ENCODE measurements at regions not wholly inside any gene's neighbourhood (a gene's known extent, or its start where the extent isn't known, plus 50 kb on each side); places are given as distances from the start of the nearest gene placed in this dataset.

DNA sequence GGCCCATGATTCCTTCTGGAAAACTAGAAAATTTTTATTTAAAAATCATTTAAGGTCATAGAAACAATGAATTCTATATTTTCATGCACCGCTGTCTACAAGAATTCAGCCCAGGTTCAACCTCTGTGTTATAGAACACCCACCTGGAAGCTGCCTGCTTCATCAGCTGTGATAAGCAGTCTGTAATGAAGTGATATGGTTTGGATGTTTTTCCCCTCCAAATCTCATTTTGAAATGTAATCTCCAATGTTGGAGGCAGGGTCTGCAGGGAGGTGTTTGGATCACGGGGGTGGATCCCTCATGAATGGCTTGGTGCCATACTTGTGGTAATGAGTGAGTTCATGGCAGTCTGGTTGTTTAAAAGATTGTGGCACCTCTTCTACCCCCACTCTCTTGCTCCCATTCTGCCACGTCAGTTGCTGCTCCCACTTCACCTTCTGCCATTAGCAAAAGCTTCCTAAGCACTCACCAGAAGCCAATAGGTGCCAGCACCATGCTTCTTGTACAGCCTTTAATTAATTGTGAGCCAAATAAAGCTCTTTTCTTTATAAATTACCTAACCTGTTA lies 55.6 kb downstream of the MRPL32 start:
- Mint-ChIP-seq H3K27ac (no peak overlapping the region), H3K4me1 (no peaks in the 10 kb centered on the region), H3K27me3 (ENCODE audit: low read depth) (peaks cover 12% of the 10 kb centered on the region), H3K9me3 (peaks cover 17% of the 10 kb centered on the region), H3K4me3 (no peak overlapping the region), H3K36me3 (ENCODE audit: low read depth) (peaks cover 4% of the 10 kb centered on the region)
- TF ChIP-seq, protein P1, sequence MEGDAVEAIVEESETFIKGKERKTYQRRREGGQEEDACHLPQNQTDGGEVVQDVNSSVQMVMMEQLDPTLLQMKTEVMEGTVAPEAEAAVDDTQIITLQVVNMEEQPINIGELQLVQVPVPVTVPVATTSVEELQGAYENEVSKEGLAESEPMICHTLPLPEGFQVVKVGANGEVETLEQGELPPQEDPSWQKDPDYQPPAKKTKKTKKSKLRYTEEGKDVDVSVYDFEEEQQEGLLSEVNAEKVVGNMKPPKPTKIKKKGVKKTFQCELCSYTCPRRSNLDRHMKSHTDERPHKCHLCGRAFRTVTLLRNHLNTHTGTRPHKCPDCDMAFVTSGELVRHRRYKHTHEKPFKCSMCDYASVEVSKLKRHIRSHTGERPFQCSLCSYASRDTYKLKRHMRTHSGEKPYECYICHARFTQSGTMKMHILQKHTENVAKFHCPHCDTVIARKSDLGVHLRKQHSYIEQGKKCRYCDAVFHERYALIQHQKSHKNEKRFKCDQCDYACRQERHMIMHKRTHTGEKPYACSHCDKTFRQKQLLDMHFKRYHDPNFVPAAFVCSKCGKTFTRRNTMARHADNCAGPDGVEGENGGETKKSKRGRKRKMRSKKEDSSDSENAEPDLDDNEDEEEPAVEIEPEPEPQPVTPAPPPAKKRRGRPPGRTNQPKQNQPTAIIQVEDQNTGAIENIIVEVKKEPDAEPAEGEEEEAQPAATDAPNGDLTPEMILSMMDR (IDR thresholded peaks at IDR 0.05; ENCODE audit: unreplicated experiment in 3 of 3): no peak

DNA sequence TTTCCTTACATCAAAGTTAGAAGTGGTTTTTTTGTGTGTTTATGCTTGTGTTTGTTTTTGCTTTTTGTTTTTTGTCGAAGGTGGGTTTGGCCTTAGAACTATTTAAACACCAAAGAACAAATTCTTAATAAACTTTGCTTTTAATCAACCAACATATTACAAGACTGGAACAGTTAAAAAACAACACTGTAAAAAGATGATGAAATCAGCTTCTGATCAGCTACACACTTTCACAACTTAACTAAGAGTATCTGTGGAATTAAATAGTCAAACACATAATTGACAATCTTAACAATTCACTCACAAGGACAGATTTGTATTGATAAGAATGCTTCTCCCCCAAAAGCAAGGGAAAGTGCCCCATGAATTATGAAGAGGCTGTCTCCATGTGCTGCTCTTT lies 58.8 kb downstream of the MRPL32 start:
- Mint-ChIP-seq H3K36me3 (ENCODE audit: low read depth) (no peaks in the 10 kb centered on the region), H3K4me3 (no peak overlapping the region), H3K4me1 (no peaks in the 10 kb centered on the region), H3K27me3 (ENCODE audit: low read depth) (peaks cover 12% of the 10 kb centered on the region), H3K27ac (no peak overlapping the region), H3K9me3 (peaks cover 6% of the 10 kb centered on the region)
- TF ChIP-seq, protein P1 (IDR thresholded peaks at IDR 0.05; ENCODE audit: unreplicated experiment in 3 of 3): no peak

DNA sequence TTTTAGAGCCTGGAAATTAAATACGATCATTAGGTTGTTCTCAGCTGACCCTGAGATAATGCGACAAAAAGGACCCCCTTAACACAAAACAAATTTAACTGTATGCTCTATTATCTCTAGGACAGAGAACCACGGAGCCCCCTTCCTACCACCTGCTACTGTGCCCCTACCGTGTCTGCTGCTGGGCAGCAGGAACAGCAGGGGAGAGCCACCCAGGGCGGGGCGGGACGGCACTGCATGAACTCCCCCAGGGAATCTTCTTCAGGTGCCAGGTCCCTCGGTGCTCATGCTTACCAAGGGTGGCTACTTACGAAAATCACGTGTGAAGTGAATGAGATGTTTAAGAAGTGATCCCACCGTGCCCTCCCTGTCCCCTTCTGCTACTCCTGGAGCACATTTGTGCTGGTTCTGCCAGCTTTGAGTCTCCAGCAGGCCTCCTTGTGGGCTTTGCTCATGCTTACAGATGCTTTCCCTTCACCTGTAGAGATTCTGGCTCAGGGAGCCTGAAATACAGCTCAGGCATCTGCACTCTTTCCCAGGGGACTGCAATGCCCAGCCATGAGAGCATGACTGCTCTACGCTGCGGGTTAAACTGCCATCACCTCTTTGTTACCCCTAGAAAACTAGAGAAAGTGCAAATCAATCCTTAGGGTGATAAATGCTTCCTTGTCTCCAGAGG lies 59.9 kb downstream of the MRPL32 start:
- no peak overlapping the region for H3K27ac Mint-ChIP-seq
- H3K4me3 Mint-ChIP-seq: no peak overlapping the region
- no peaks in the 10 kb centered on the region for H3K36me3 Mint-ChIP-seq (ENCODE audit: low read depth)
- TF ChIP-seq, protein P1 (IDR thresholded peaks at IDR 0.05; ENCODE audit: unreplicated experiment in 3 of 3): no peak
- H3K27me3 Mint-ChIP-seq (ENCODE audit: low read depth): peaks cover 12% of the 10 kb centered on the region
- H3K4me1 Mint-ChIP-seq: no peaks in the 10 kb centered on the region
- H3K9me3 Mint-ChIP-seq: no peaks in the 10 kb centered on the region

DNA sequence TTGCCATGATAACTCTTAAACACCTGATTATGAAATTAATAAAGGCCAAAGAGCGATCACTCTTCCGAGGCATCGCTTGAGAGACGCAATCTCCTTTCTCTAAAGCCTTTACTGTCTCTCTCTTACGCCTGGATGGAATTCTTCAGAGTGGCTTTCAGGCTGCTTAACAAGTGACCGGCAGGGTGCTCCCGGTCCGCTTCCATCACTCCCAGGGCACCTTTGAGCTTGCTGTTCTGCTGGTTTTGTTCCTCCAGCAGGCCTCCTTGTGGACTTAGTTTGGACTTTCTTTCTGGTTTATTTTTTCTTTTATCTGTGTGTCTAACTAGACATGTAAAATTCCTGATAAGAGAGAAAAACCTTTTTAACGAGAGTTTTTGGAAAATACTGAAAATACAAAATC lies 60.9 kb downstream of the MRPL32 start:
- Mint-ChIP-seq H3K27me3 (ENCODE audit: low read depth) (peaks cover 12% of the 10 kb centered on the region), H3K4me1 (no peaks in the 10 kb centered on the region), H3K4me3 (no peak overlapping the region), H3K36me3 (ENCODE audit: low read depth) (no peaks in the 10 kb centered on the region), H3K27ac (no peak overlapping the region), H3K9me3 (no peaks in the 10 kb centered on the region)
- TF ChIP-seq, protein P1 (IDR thresholded peaks at IDR 0.05; ENCODE audit: unreplicated experiment in 3 of 3): peak in 1 of 3 experiments; percentile 13

DNA sequence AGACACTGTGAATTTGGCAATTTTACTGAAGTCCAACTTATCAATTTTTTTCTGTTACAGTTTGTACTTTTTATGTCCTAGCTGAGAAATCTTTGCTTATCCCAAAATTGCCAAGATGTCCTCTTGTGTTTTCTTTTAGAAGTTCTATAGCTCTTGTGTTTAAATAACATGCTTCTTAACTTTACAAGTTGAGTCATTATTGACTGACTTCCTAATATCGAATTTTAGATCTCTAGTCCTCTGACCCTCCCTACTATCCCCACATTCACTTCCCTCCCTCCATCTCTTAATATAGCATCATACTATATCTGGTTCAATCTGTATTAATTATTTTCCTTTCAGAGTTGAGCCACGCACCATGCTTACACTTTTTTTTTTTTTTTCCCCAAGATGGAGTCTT lies 61.9 kb downstream of the MRPL32 start:
- H3K27ac Mint-ChIP-seq: no peak overlapping the region
- peaks cover 12% of the 10 kb centered on the region for H3K27me3 Mint-ChIP-seq (ENCODE audit: low read depth)
- no peaks in the 10 kb centered on the region for H3K9me3 Mint-ChIP-seq
- H3K4me3 Mint-ChIP-seq: no peak overlapping the region
- TF ChIP-seq, protein P1 (IDR thresholded peaks at IDR 0.05; ENCODE audit: unreplicated experiment in 3 of 3): no peak
- no peaks in the 10 kb centered on the region for H3K4me1 Mint-ChIP-seq
- no peaks in the 10 kb centered on the region for H3K36me3 Mint-ChIP-seq (ENCODE audit: low read depth)

DNA sequence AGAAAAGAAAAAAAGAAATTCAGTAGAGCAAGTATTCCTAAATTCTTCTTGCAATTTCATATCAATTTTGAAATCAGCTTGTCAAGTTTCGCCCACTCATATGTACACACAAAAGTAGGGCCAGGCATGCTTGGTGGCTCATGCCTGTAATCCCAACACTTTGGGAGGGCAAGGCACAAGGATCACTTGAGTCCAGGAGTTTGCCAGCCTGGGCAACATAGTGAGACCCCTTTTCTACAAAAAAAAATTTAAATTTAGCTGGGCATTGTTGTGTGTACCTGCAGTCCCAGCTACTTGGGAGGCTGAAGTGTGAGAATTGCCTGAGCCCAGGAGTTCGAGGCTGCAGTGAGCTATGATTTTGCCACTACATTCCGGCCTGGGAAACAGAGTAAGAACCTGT lies 65.4 kb downstream of the MRPL32 start:
- no peaks in the 10 kb centered on the region for H3K9me3 Mint-ChIP-seq
- H3K36me3 Mint-ChIP-seq (ENCODE audit: low read depth): no peaks in the 10 kb centered on the region
- no peaks in the 10 kb centered on the region for H3K4me1 Mint-ChIP-seq
- no peak overlapping the region for H3K27ac Mint-ChIP-seq
- no peak overlapping the region for H3K4me3 Mint-ChIP-seq
- TF ChIP-seq, protein P1 (IDR thresholded peaks at IDR 0.05; ENCODE audit: unreplicated experiment in 3 of 3): no peak
- no peaks in the 10 kb centered on the region for H3K27me3 Mint-ChIP-seq (ENCODE audit: low read depth)
